ENCODE measurements at regions not wholly inside any gene's neighbourhood (a gene's known extent, or its start where the extent isn't known, plus 50 kb on each side); places are given as distances from the start of the nearest gene placed in this dataset.

DNA sequence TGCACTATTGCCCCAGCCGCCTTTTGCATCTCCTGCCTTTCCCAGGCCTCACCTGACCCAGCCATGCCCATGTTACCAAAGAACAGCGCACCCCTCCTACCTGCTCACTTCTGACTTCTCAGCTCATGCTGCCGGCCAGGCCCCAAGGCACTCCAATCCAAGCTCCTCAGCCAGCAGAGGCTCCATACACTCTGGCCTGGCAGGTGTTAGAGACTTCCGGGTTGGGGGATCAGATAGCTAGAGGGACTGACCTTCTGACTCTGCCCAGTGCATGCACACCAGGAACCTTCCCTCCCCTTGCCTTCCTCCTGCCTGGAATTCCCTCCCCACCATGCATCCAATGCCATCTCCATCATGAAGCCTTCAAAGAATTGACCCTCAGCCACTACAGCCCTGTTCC, 56.2 kb upstream of the ZMIZ1 start:
- DNase-seq (ENCODE audit: low spot score), result no peak

DNA sequence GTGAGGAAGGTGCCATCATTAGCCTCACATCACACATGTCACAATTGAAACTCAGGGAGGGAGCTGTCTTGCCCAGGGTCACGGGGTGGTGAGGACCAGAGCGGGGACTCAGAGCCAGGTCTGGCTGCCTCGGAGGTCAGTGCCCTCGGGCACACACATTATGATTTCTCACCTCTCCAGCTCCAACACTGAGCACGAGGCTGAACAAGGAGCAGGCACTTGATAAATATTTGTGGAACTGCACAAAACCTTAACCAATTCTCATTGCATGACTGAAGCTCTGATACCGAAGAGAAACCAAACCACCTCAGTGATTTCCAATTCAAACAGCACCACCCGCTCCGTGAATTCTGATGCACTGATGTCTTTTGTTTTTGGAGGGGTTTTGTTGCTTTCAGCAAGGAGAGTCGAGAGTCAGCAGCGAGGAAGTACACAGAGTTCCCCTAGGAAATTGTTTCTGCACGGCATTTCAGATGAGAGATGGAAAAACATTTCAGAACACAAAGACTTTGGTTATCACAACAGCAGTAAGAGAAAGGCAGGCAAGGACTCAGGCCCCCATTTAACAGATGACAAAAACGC, 55.3 kb upstream of the ZMIZ1 start:
- no peak for DNase-seq (ENCODE audit: low spot score)

DNA sequence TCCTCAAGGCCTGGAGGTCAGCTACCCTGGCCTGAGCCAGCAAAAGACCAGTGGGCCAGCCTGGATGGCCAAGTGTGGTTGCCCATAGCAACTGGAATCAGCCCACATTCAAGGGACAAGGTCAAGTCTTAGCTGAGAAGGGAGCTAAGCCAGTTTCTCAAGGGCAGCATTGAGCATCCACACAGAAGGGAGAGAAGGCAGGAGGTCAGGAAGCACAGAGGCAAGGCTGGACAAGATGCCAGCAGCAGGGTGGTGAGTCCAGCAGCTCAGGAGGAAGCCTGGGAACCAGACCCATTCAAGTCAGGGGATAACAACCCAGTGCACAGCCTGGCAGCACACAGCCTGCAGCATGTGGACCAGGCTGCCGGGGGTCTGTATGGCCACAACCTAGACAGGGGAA, 54.0 kb upstream of the ZMIZ1 start:
- no peak for DNase-seq (ENCODE audit: low spot score)

DNA sequence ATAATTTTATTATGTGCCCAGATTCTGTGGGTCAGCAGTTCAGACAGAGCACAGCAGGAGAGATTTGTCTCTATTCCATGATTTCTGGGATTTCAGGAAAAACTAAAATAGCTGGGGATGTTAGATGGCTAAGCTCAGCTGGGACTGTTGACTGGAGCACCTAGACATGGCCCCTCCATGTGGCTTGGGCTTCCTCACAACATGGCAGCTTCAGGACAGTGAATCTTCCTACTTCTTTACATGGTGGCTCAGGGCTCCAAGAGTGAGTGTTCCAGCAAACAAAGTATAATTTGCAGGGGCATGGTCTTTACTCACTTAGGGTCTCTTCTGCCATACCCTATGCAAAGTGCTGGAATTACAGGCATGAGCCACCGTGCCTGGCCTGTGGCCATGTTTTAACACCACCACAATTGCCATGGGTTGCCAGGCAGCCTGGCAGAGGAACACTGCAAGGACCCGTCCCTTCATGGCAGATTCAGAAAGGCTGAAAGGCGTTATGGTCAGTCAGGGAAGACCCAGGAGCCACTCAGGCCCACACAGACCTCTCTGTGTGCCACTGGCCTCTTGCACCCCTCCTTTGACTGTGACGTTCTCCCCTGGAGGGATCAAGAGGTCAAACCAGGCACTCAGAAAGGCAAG, 50.8 kb upstream of the ZMIZ1 start:
- no peak for DNase-seq (ENCODE audit: low spot score)

DNA sequence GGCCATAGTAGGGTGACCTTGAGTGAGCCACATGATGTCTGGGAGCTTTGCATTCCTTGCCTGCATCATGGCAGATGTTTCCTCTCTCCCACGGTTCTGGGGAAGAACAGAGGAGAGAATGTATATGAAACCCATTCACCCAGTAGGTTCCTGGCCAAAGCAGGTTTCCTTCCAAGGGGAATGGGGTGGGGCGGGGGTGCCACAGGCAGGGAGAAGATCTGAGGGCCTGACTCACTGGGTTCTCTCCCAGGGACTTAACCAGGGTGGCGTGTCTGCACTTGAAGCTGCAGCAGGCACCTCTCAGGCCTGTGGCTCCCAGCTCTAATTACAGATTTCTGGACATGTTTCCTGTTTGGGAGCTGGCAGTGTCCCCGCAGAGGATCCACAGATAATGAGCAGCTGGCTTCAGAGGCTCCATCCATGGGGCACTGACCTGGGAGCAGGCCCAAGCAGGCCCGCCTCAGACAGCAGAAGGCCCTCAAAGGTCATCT, 50.2 kb upstream of the ZMIZ1 start:
- no peak for DNase-seq (ENCODE audit: low spot score)
